HepG2 (cell line): ENCODE measurements at regions not wholly inside any gene's neighbourhood (a gene's known extent, or its start where the extent isn't known, plus 50 kb on each side); places are given as distances from the start of the nearest gene placed in this dataset.

Experiments
- ATAC-seq: fragments of 200-7000 bp; cut with Tn5 transposase; 3 replicates; pipeline ENCODE4 v1.9.1; 2020; ENCODE audit warnings: mild to moderate bottlenecking, moderate library complexity
- BruUV-seq: library from RNA; stranded (reverse); fragments of 400-500 nt; replicated peaks from 2 replicates; lab custom pipeline; 2021; lab: Mats Ljungman, UMichigan
- CTCF ChIA-PET: fragments of 300-600 bp; formaldehyde crosslinking; extraction: SDS; loops from one replicate; lab custom pipeline; 2021; ENCODE audit warnings: low total read pairs, inconsistent platforms, low intra/inter-chr PET ratio; lab: Yijun Ruan, JAX
- POLR2A ChIA-PET: fragments of 350-600 bp; sonication (Branson Sonifier 250); formaldehyde crosslinking; loops from one replicate; lab custom pipeline; 2020; ENCODE audit warnings: antibody characterized with exemption, inconsistent platforms; lab: Yijun Ruan, JAX
- DNase-seq: peaks from one replicate; pipeline ENCODE4 v3.0.0-alpha.2; 2015; ENCODE audit warnings: low spot score
- FAIRE-seq: peaks from 3 replicates; lab custom pipeline; 2011; peaks lifted over from hg19 to GRCh38; lab: Jason Lieb, UNC
- H2AFZ ChIP-seq: one replicate; pipeline ENCODE4 v1.6.1; 2011; ENCODE audit warnings: low read length, inconsistent platforms
- H3K27ac ChIP-seq: fragments of 300-600 bp; 3 replicates; pipeline ENCODE4 v1.8.0; 2011; ENCODE audit warnings: mixed run types, mild to moderate bottlenecking, mixed read lengths, low read length, inconsistent platforms; ENCODE audit not compliant: insufficient read depth; ENCODE audit errors: extremely low read length
- H3K27me3 ChIP-seq, 2 experiments: fragments of 200-600 bp in 1 of 2; 2 replicates in 1 of 2; 3 replicates in 1 of 2; pipeline versions ENCODE4 v1.6.0 to v1.8.0; 2011; ENCODE audit warnings: low read length in 2 of 2, mild to moderate bottlenecking in 2 of 2, moderate library complexity in 2 of 2, inconsistent platforms in 1 of 2; ENCODE audit not compliant: insufficient read depth in 2 of 2, control insufficient read depth in 1 of 2
- H3K36me3 ChIP-seq, 2 experiments: fragments of 200-600 bp in 1 of 2; replicated peaks in 1 of 2; 2 replicates in 1 of 2; 3 replicates in 1 of 2; pipeline versions ENCODE4 v1.5.1 to v1.8.0; 2011; ENCODE audit warnings: low read length in 2 of 2, inconsistent platforms in 1 of 2; ENCODE audit not compliant: insufficient read depth in 2 of 2, control insufficient read depth in 1 of 2
- H3K4me1 ChIP-seq: 2 replicates; pipeline ENCODE4 v1.5.1; 2012; ENCODE audit warnings: low read length, inconsistent platforms; ENCODE audit not compliant: insufficient read depth
- H3K4me2 ChIP-seq: 2 replicates; pipeline ENCODE4 v1.6.0; 2011; ENCODE audit warnings: low read depth, low read length, inconsistent platforms
- H3K4me3 ChIP-seq, 3 experiments: fragments of 200-600 bp in 1 of 3; sonication (generic), shearing (Covaris generic) in 1 of 3; replicated peaks in 1 of 3; 2 replicates each; pipeline ENCODE4 v1.5.1; 2011 to 2016; ENCODE audit warnings: low read length in 3 of 3, inconsistent platforms in 2 of 3, low read depth in 2 of 3, mild to moderate bottlenecking in 2 of 3, control low read depth in 1 of 3, mixed read lengths in 1 of 3; ENCODE audit not compliant: insufficient read depth in 1 of 3
- H3K79me2 ChIP-seq: one replicate; pipeline ENCODE4 v1.6.1; 2011; ENCODE audit warnings: low read length, inconsistent platforms; ENCODE audit not compliant: insufficient read depth
- H3K9ac ChIP-seq: 2 replicates; pipeline ENCODE4 v1.6.0; 2011; ENCODE audit warnings: mild to moderate bottlenecking, low read depth, low read length, inconsistent platforms; ENCODE audit not compliant: insufficient read depth
- H3K9me3 ChIP-seq: 2 replicates; pipeline ENCODE4 v1.5.1; 2012; ENCODE audit warnings: mild to moderate bottlenecking, low read length
- H4K20me1 ChIP-seq: 2 replicates; pipeline ENCODE4 v1.6.0; 2011; ENCODE audit warnings: inconsistent platforms, mild to moderate bottlenecking, low read length, moderate library complexity; ENCODE audit not compliant: insufficient read depth
- SAFB2 ChIP-seq: sonication (generic); formaldehyde crosslinking; IDR thresholded peaks from 2 replicates; pipeline ENCODE4 v1.5.1; 2020; ENCODE audit warnings: missing genetic modification reagents, low read depth, mild to moderate bottlenecking, borderline replicate concordance
- SAP130 ChIP-seq: IDR thresholded peaks from 2 replicates; pipeline ENCODE4 v1.6.1; 2016; ENCODE audit warnings: low read depth
- WGBS: methylation state at CpG from one replicate; pipeline ENCODE4 v1.1.6; 2017; ENCODE audit warnings: low lambda C conversion rate; 5-methylcytosine and 5-hydroxymethylcytosine counted together
- in situ Hi-C: cut with HindIII; loops from 2 replicates; pipeline ENCODE4 v1.10.0; 2017; ENCODE audit warnings: low pct_unique_long_range_greater_than_20kb; ENCODE audit not compliant: extremely low pct_ligation_motif_present
- intact Hi-C: fragments of 100-400 bp; cut with micrococcal nuclease; formaldehyde crosslinking; loops from one replicate; pipeline ENCODE4 v1.10.0; 2022; ENCODE audit not compliant: unreplicated experiment
- TF ChIP-seq, protein P1 (sequence below): fragments of 450-650 bp; IDR thresholded peaks from 2 replicates; pipeline ENCODE4 v1.6.1; 2016
- TF ChIP-seq, protein P2 (sequence below): sonication (generic); formaldehyde crosslinking; IDR thresholded peaks from 2 replicates; pipeline ENCODE4 v1.5.0; 2020; ENCODE audit warnings: missing genetic modification reagents
- TF ChIP-seq, protein P3 (sequence below): fragments of 450-650 bp; IDR thresholded peaks from 2 replicates; pipeline ENCODE4 v1.6.1; 2017; ENCODE audit warnings: mild to moderate bottlenecking
- TF ChIP-seq, protein P4 (sequence below): sonication (generic); formaldehyde crosslinking; IDR thresholded peaks from 2 replicates; pipeline ENCODE4 v1.4.0; 2020; ENCODE audit warnings: low read depth, missing genetic modification reagents

DNA sequence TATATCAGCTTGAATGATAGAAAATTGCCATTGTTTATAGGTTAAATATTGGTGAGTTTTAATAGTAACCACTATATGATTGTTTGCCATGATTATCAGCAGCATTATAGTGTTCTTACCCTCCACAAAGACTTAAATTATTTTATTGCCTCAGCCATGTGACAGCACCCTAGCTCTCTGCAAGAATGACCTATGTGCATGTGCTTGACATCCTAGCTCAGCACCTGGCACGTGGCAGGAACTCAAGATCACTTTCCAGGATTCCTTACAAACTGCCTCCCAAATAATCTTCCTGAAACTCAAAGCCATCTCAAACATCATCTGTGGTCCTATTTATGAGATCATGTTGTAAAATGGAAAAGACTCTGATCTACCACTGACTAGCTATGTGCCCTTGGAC, 68.1 kb upstream of the ANKRD30A start:
- Histone ChIP-seq H3K4me2 (no peak overlapping the region), H3K9ac (no peak overlapping the region), H3K27me3 (no peaks in the 10 kb centered on the region; a peak in 1 of 5 replicates), H3K4me1 (no peaks in the 10 kb centered on the region), H4K20me1 (no peaks in the 10 kb centered on the region), H3K4me3 (no peak overlapping the region), H3K27ac (no peak overlapping the region), H3K36me3 (no peaks in the 10 kb centered on the region), H2AFZ (no peak overlapping the region), H3K79me2 (no peaks in the 10 kb centered on the region), H3K9me3 (no peaks in the 10 kb centered on the region)
- no peak for ATAC-seq
- CTCF ChIA-PET = no interaction called here
- POLR2A ChIA-PET = no interaction called here
- no peak for FAIRE-seq
- TF ChIP-seq SAP130 (CRISPR knock-in tag) = no peak
- TF ChIP-seq, protein P1, sequence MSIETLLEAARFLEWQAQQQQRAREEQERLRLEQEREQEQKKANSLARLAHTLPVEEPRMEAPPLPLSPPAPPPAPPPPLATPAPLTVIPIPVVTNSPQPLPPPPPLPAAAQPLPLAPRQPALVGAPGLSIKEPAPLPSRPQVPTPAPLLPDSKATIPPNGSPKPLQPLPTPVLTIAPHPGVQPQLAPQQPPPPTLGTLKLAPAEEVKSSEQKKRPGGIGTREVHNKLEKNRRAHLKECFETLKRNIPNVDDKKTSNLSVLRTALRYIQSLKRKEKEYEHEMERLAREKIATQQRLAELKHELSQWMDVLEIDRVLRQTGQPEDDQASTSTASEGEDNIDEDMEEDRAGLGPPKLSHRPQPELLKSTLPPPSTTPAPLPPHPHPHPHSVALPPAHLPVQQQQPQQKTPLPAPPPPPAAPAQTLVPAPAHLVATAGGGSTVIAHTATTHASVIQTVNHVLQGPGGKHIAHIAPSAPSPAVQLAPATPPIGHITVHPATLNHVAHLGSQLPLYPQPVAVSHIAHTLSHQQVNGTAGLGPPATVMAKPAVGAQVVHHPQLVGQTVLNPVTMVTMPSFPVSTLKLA = peak; percentile 92
- no peak for DNase-seq
- BruUV-seq = no TSS peak
- intact Hi-C loops (no loop called here), in situ Hi-C loops (no loop called here)
- 0% methylated on average over 1 of the region's 1 CpG for WGBS

DNA sequence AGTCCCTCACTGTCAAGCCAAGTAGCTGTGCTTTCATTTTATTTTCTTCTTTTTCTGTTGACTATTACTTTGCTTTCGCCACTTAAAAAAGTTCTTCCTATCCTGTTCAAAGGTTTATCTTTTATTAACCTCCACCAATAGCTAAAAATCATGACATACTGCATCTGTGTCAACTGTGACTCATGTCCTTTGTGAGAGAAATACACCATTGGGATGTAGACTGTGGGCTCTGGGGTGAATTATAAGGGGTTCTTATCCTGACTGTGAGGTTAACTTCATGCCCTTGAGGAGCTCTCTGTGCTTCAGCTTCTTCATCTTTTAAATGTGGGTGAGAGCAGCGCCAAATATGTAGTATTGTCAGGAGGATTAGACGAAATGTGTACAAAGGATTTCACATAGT, 71.9 kb upstream of the ANKRD30A start:
- no peak overlapping the region for H2AFZ ChIP-seq
- H3K4me1 ChIP-seq = no peaks in the 10 kb centered on the region
- no peak for ATAC-seq
- ChIA-PET CTCF (no interaction called here), POLR2A (no interaction called here)
- H3K4me3 ChIP-seq = no peak overlapping the region
- no TSS peak for BruUV-seq
- in situ Hi-C loops (no loop called here), intact Hi-C loops (no loop called here)
- H4K20me1 ChIP-seq = no peaks in the 10 kb centered on the region
- no peak for FAIRE-seq
- H3K27me3 ChIP-seq = no peaks in the 10 kb centered on the region; a peak in 1 of 5 replicates
- no peak overlapping the region for H3K9ac ChIP-seq
- no peaks in the 10 kb centered on the region for H3K79me2 ChIP-seq
- WGBS = 0% methylated on average over 3 of the region's 3 CpGs
- H3K27ac ChIP-seq = no peak overlapping the region
- H3K4me2 ChIP-seq = no peak overlapping the region
- H3K36me3 ChIP-seq = no peaks in the 10 kb centered on the region
- no peak for DNase-seq
- peaks cover 15% of the 10 kb centered on the region for H3K9me3 ChIP-seq
- TF ChIP-seq SAFB2 (CRISPR knock-in tag) = no peak
- TF ChIP-seq, protein P2, sequence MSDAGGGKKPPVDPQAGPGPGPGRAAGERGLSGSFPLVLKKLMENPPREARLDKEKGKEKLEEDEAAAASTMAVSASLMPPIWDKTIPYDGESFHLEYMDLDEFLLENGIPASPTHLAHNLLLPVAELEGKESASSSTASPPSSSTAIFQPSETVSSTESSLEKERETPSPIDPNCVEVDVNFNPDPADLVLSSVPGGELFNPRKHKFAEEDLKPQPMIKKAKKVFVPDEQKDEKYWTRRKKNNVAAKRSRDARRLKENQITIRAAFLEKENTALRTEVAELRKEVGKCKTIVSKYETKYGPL (CRISPR knock-in tag) = no peak
- TF ChIP-seq, protein P3, sequence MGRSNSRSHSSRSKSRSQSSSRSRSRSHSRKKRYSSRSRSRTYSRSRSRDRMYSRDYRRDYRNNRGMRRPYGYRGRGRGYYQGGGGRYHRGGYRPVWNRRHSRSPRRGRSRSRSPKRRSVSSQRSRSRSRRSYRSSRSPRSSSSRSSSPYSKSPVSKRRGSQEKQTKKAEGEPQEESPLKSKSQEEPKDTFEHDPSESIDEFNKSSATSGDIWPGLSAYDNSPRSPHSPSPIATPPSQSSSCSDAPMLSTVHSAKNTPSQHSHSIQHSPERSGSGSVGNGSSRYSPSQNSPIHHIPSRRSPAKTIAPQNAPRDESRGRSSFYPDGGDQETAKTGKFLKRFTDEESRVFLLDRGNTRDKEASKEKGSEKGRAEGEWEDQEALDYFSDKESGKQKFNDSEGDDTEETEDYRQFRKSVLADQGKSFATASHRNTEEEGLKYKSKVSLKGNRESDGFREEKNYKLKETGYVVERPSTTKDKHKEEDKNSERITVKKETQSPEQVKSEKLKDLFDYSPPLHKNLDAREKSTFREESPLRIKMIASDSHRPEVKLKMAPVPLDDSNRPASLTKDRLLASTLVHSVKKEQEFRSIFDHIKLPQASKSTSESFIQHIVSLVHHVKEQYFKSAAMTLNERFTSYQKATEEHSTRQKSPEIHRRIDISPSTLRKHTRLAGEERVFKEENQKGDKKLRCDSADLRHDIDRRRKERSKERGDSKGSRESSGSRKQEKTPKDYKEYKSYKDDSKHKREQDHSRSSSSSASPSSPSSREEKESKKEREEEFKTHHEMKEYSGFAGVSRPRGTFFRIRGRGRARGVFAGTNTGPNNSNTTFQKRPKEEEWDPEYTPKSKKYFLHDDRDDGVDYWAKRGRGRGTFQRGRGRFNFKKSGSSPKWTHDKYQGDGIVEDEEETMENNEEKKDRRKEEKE = no peak
- TF ChIP-seq, protein P4, sequence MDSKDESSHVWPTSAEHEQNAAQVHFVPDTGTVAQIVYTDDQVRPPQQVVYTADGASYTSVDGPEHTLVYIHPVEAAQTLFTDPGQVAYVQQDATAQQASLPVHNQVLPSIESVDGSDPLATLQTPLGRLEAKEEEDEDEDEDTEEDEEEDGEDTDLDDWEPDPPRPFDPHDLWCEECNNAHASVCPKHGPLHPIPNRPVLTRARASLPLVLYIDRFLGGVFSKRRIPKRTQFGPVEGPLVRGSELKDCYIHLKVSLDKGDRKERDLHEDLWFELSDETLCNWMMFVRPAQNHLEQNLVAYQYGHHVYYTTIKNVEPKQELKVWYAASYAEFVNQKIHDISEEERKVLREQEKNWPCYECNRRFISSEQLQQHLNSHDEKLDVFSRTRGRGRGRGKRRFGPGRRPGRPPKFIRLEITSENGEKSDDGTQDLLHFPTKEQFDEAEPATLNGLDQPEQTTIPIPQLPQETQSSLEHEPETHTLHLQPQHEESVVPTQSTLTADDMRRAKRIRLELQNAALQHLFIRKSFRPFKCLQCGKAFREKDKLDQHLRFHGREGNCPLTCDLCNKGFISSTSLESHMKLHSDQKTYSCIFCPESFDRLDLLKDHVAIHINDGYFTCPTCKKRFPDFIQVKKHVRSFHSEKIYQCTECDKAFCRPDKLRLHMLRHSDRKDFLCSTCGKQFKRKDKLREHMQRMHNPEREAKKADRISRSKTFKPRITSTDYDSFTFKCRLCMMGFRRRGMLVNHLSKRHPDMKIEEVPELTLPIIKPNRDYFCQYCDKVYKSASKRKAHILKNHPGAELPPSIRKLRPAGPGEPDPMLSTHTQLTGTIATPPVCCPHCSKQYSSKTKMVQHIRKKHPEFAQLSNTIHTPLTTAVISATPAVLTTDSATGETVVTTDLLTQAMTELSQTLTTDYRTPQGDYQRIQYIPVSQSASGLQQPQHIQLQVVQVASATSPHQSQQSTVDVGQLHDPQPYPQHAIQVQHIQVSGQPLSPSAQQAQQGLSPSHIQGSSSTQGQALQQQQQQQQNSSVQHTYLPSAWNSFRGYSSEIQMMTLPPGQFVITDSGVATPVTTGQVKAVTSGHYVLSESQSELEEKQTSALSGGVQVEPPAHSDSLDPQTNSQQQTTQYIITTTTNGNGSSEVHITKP (CRISPR knock-in tag) = no peak
